ENCODE measurements at regions not wholly inside any gene's neighbourhood (a gene's known extent, or its start where the extent isn't known, plus 50 kb on each side); places are given as distances from the start of the nearest gene placed in this dataset.

GRCh38 chr5:155068616-155069100 lies 55.1 kb downstream of the KIF4B start:
- POLR2A ChIA-PET: no interaction called here
- CTCF ChIA-PET: no interaction called here

DNA sequence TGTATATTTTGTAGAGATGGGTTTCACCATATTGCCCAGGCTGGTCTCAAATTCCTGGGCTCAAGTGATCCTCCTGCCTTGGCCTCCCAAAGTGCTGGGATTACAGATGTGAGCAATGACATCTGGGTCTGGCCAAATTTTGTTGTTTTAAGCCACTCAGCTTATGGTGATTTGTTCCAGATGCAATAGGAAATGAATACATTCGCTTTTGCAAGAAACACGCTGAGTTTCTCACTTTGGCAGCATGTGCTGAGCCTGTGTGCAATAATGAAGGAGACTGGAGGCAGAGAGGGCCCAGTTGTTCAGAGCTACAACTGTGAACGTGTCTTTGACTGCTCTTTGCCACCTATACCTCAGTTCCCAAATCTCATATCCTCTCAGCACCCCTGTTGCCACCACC lies 56.4 kb downstream of the KIF4B start:
- ChIA-PET CTCF (no interaction called here), POLR2A (no interaction called here)

DNA sequence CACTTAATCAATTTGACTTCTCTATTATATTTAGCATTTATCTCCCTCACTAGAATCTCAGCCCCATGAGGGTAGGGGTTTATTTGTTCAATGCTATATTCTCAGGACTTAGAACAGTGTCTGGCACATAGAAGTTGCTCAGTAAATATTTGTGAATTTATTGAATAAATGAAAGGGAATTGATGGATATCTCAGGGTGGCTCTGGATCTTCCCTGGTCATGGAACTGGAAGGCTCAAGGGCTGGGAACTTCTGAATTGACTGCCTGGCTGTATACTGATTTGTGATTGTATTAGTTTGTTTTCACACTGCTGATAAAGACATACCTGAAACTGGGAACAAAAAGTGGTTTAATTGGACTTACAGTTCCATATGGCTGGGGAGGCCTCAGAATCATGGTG lies 57.2 kb downstream of the KIF4B start:
- ChIA-PET CTCF (no interaction called here), POLR2A (no interaction called here)

DNA sequence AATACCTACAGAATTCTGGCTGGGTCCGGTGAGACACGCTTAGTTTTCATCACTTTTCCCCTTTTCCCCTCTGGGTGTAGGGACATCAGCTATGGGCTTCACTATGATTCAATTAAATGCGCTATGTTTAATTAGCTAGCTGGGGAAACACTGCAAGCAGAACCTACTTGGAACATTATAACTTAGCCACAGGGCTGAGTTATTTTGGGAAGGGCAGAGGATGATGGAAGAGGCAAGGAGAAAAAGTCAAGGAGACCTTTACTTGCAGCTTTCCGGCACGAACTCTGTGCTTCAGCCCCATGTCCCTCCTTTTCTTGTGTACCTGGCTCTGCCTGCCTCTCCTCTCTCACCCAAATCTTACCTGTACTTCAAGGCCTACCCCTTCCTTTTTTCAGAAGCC lies 62.8 kb downstream of the KIF4B start:
- ChIA-PET CTCF (no interaction called here), POLR2A (no interaction called here)

DNA sequence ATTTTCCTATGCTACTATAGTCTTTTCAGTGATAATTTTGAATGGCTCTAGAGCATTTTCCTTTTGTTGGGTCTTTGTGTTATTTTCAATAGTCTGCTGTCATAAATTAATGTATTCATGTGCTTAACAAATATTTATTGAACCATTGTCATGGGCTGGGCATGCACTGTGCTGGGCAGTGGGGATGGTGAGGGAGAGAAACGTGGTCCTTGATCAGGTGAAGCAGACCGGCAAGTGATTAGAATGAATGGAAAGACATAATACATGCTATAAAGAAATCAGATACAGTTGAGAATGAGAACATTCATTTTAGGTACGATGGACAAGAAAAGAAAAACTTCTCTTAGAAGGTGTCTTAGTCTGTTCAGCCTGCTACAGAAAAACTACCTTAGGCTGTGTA lies 66.1 kb downstream of the KIF4B start:
- ChIA-PET POLR2A (no interaction called here), CTCF (no interaction called here)

GRCh38 chr5:155080721-155081120 lies 67.2 kb downstream of the KIF4B start:
- ChIA-PET CTCF (no interaction called here), POLR2A (no interaction called here)

GRCh38 chr5:155081618-155082017 lies 68.1 kb downstream of the KIF4B start:
- CTCF ChIA-PET: no interaction called here
- POLR2A ChIA-PET: no interaction called here

- ChIA-PET POLR2A (no interaction called here), CTCF (no interaction called here)
These were observed 68.8 kb downstream of the KIF4B start for GRCh38 chr5:155082401-155082800.

DNA sequence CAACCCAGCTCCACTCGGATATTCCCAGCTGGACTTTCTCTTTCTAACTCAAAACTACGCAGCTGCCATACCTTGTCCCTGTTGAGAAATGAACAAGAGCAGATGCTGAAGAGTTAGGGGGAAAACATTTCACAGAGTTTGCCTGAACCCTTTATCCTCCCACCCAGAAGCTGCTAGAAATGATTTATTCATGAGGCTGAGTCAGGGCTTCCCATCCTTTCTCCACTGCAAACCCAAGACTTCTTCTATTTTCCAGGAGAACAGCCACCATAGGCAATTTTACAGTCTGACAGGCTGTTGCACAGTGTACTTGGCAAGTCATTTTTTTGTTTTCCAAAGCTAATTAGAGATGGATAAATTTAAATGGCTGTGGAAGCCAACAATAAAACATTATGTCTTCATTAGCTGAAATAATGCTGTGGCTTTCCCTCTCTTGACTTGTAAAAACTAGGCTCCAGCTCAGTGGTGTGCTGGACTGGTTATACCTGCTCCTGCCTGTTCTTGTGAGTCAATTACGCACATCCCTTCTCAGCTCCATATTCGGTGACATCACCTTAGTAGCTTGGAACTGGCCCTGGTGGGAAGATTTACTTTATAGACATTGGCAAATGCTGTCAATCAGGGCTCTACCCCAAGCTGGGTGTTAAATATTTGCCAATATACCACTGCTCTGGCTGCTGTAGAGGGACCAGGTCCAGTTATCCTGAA lies 71.9 kb downstream of the KIF4B start:
- CTCF ChIA-PET: no interaction called here
- POLR2A ChIA-PET: no interaction called here

GRCh38 chr5:155087036-155087435 lies 73.5 kb downstream of the KIF4B start:
- CTCF ChIA-PET: no interaction called here
- POLR2A ChIA-PET: no interaction called here

- CTCF ChIA-PET: no interaction called here
These were observed 75.3 kb downstream of the KIF4B start for GRCh38 chr5:155088811-155089210.

DNA sequence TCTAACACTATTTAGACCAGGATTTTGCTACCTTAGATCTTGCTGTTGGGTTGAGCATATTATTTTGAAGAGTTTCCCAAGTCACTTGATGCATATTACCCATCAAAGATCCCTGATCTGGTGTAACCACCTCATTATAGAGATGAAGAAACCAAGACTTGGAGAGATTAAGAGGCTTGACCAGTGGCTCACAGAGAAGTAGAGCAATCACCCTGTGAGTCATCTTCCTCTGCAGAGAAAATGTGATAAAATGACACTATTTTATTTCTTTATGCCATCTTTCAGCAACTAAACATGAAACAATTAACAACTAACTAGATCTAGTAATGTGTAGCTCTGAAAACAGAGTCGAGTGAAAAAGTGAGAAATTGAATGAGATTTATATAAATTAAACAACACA lies 76.1 kb downstream of the KIF4B start:
- POLR2A ChIA-PET: no interaction called here
- CTCF ChIA-PET: no interaction called here

More at GRCh38 chr5:155088811-155089210, 75.3 kb downstream of the KIF4B start:
- POLR2A ChIA-PET: no interaction called here

GRCh38 chr5:155091063-155091648 lies 77.6 kb downstream of the KIF4B start:
- POLR2A ChIA-PET: no interaction called here

DNA sequence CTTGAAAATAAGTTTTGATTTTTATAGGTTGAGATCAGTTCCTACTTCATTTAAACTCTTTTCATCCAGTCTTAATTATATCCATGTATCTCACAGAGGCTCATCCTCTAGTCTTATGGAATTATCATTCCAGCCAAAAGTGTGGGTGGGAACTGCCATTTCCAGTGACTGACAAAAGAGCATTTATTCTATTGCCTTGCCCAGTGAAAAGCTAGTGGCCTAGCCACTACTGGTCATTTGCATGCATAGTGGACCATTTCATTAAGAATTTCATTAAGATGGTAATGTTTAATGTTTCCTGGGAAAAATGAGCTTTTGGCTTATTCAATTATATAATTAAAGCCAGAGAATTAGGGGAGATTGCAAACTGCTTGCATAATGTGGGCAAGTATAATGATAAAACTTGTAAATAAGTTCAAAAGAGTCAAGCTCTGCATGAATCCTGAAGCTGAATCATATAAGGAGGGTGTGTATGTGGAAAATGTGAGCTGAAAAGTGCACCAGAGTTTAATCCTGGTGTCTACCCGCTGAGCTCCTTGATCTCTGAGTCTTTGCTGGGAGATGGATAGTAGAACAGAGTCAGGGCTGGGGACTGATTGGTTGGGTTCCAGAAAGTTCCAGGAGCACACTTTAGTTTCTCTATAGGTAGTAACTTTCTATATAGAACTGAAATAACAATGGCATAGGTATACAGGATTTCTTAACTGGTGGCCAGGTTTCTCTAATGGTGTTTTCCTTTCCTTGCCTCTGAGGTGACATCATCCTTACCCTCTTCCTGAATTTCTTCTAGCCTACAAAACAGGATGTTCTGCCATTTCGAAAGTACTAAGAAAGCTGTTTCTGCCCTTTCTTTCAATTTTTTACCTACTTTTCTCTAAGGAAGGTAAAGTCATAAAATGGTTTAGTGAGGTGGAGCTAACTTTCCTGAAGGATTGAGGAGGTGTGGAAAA lies 78.5 kb downstream of the KIF4B start:
- ChIA-PET POLR2A (no interaction called here), CTCF (no interaction called here)

More at GRCh38 chr5:155091063-155091648, 77.6 kb downstream of the KIF4B start:
- CTCF ChIA-PET: no interaction called here

- ChIA-PET POLR2A (no interaction called here), CTCF (no interaction called here)
These were observed 80.9 kb downstream of the KIF4B start for GRCh38 chr5:155094455-155094854.

DNA sequence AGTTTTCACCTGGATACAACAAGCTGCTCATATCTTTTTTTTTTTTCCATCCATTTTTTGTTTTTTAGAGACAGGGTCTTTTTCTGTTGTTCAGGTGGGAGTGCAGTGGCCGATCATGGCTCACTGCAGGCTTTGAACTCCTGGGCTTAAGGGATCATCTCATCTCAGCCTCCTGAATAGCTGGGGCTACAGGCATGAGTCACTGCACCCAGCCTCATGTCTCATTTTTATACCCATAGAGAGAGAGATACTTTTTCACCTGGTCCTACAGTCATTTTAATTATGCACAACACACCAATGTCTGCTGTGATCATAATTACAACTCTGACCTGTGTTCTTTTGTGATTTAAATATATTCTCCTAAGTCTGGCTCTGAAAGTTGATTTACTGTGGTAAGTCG lies 84.4 kb downstream of the KIF4B start:
- ChIA-PET CTCF (no interaction called here), POLR2A (no interaction called here)

DNA sequence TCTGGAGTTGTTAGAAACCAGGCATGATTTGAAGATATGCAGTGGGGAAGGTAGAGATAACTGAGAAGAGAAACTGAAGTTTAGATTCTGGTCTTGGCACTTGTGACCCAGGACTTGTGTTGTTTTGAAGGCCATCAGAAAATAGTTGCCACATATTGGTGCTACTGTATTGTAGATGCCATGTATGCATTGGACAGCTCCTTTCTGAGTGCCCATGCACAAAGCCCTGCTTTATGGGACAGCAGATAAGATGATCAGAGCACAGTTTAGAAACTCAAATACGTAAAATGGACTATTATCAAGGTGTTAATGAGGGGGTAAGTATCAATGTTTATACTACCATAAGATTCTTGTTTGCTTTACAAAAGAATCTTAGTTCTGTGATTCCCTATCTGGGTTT lies 84.9 kb downstream of the KIF4B start:
- ChIA-PET CTCF (no interaction called here), POLR2A (no interaction called here)

GRCh38 chr5:155101697-155102096 lies 88.1 kb downstream of the KIF4B start:
- CTCF ChIA-PET: no interaction called here
- POLR2A ChIA-PET: no interaction called here

- POLR2A ChIA-PET: no interaction called here
- CTCF ChIA-PET: no interaction called here
These were observed 89.6 kb downstream of the KIF4B start for GRCh38 chr5:155103146-155103545.

- POLR2A ChIA-PET: no interaction called here
These were observed 90.9 kb downstream of the KIF4B start for GRCh38 chr5:155104441-155104840.

DNA sequence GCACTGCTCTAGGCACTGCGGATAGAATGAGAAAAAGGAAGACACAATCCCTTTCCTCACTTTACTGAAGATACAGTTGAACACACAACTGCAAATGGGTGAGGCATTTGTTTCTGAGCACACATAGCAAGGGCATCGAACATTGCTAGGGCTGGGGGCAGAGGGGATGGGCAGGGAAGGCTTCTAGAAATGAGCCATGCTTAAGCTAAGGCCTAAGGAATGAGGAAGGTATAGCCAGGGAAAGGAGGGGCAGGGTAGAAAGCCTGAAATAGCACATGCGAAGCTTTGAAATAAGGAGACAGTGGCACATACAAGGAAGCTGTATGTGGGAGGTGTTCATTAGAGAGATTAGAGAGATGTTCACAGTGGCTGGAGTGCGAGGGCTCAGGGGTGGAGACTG lies 92.7 kb downstream of the KIF4B start:
- ChIA-PET POLR2A (no interaction called here), CTCF (no interaction called here)

More at GRCh38 chr5:155104441-155104840, 90.9 kb downstream of the KIF4B start:
- CTCF ChIA-PET: no interaction called here
